ENCODE measurements at regions not wholly inside any gene's neighbourhood (a gene's known extent, or its start where the extent isn't known, plus 50 kb on each side); places are given as distances from the start of the nearest gene placed in this dataset.

GRCh38 chr2:53498210-53498609, 269.4 kb upstream of the CHAC2 start:
- no peak overlapping the region for H3K4me3 Mint-ChIP-seq
- no peaks in the 10 kb centered on the region for H3K4me1 ChIP-seq (ENCODE audit: control insufficient read depth, insufficient read depth, low read length)
- H3K27ac ChIP-seq (ENCODE audit: low read depth, low read length): no peak overlapping the region
- no peak for TF ChIP-seq CTCF (conservative IDR thresholded peaks at IDR 0.05)
- H3K9me3 Mint-ChIP-seq: no peaks in the 10 kb centered on the region
- peaks cover 2% of the 10 kb centered on the region for H3K4me1 Mint-ChIP-seq
- H3K27me3 Mint-ChIP-seq (ENCODE audit: insufficient read depth): no peaks in the 10 kb centered on the region
- H3K9me3 ChIP-seq (ENCODE audit: control insufficient read depth, low read length): no peaks in the 10 kb centered on the region
- no peaks in the 10 kb centered on the region for H3K27me3 ChIP-seq (ENCODE audit: control insufficient read depth, insufficient read depth, low read length, poor library complexity, severe bottlenecking)
- H3K9ac ChIP-seq (ENCODE audit: extremely low read depth, low read length, poor library complexity, severe bottlenecking): no peak overlapping the region
- no peak for DNase-seq
- no peaks in the 10 kb centered on the region for H3K36me3 ChIP-seq (ENCODE audit: control insufficient read depth, insufficient read depth, low read length)
- 73% methylated on average over 1 of the region's 1 CpG; no CpG with 5 or more reads in 1 of the 2 experiments for whole genome bisulfite sequencing, 2 experiments (ENCODE audit: insufficient coverage in 1 of 2, insufficient read length in 1 of 2)
- H3K36me3 Mint-ChIP-seq (ENCODE audit: low read depth): no peaks in the 10 kb centered on the region
- no peak overlapping the region for H3K4me3 ChIP-seq (ENCODE audit: low read length)
- H3K27ac Mint-ChIP-seq: no peak overlapping the region

- Histone ChIP-seq H3K36me3 (ENCODE audit: control insufficient read depth, insufficient read depth, low read length) (no peaks in the 10 kb centered on the region), H3K9me3 (ENCODE audit: control insufficient read depth, low read length) (no peaks in the 10 kb centered on the region), H3K4me3 (ENCODE audit: low read length) (no peak overlapping the region), H3K9ac (ENCODE audit: extremely low read depth, low read length, poor library complexity, severe bottlenecking) (no peak overlapping the region), H3K27ac (ENCODE audit: low read depth, low read length) (no peak overlapping the region), H3K4me1 (ENCODE audit: control insufficient read depth, insufficient read depth, low read length) (no peaks in the 10 kb centered on the region), H3K27me3 (ENCODE audit: control insufficient read depth, insufficient read depth, low read length, poor library complexity, severe bottlenecking) (no peaks in the 10 kb centered on the region)
- WGBS, 2 experiments (ENCODE audit: insufficient coverage in 1 of 2, insufficient read length in 1 of 2): 43 to 73% methylated on average over 1 of the region's 1 CpG
- no peak for TF ChIP-seq CTCF (conservative IDR thresholded peaks at IDR 0.05)
- H3K4me3 Mint-ChIP-seq: no peak overlapping the region
- DNase-seq: peak; percentile 26
- no peaks in the 10 kb centered on the region for H3K27me3 Mint-ChIP-seq (ENCODE audit: insufficient read depth)
- H3K27ac Mint-ChIP-seq: no peak overlapping the region
- peaks cover 2% of the 10 kb centered on the region for H3K4me1 Mint-ChIP-seq
- no peaks in the 10 kb centered on the region for H3K9me3 Mint-ChIP-seq
- no peaks in the 10 kb centered on the region for H3K36me3 Mint-ChIP-seq (ENCODE audit: low read depth)
These were observed 270.6 kb upstream of the CHAC2 start for GRCh38 chr2:53497020-53497419.

GRCh38 chr2:53493210-53493609, 274.4 kb upstream of the CHAC2 start:
- no peak overlapping the region for H3K4me3 ChIP-seq (ENCODE audit: low read length)
- no peaks in the 10 kb centered on the region for H3K4me1 ChIP-seq (ENCODE audit: control insufficient read depth, insufficient read depth, low read length)
- H3K36me3 ChIP-seq (ENCODE audit: control insufficient read depth, insufficient read depth, low read length): no peaks in the 10 kb centered on the region
- no peaks in the 10 kb centered on the region for H3K27me3 ChIP-seq (ENCODE audit: control insufficient read depth, insufficient read depth, low read length, poor library complexity, severe bottlenecking)
- H3K27me3 Mint-ChIP-seq (ENCODE audit: insufficient read depth): no peaks in the 10 kb centered on the region
- no peak overlapping the region for H3K4me3 Mint-ChIP-seq
- no peak for DNase-seq
- H3K36me3 Mint-ChIP-seq (ENCODE audit: low read depth): no peaks in the 10 kb centered on the region
- H3K9me3 Mint-ChIP-seq: no peaks in the 10 kb centered on the region
- TF ChIP-seq CTCF (conservative IDR thresholded peaks at IDR 0.05): no peak
- no peaks in the 10 kb centered on the region for H3K9me3 ChIP-seq (ENCODE audit: control insufficient read depth, low read length)
- no peak overlapping the region for H3K27ac ChIP-seq (ENCODE audit: low read depth, low read length)
- H3K27ac Mint-ChIP-seq: no peak overlapping the region
- no peak overlapping the region for H3K9ac ChIP-seq (ENCODE audit: extremely low read depth, low read length, poor library complexity, severe bottlenecking)
- peaks cover 2% of the 10 kb centered on the region for H3K4me1 Mint-ChIP-seq
